HL-60/S4 treated with phorbol 12-myristate 13-acetate at 8.2 ng/mL for 4 days and 3 days (cell line): ENCODE measurements at regions not wholly inside any gene's neighbourhood (a gene's known extent, or its start where the extent isn't known, plus 50 kb on each side); places are given as distances from the start of the nearest gene placed in this dataset.

Source experiments
- in situ Hi-C: fragments of 300-500 bp; cut with MboI; formaldehyde crosslinking; loops from 2 replicates; pipeline ENCODE4 v1.15.0; 2022; ENCODE audit warnings: low sequenced_read_pairs

DNA sequence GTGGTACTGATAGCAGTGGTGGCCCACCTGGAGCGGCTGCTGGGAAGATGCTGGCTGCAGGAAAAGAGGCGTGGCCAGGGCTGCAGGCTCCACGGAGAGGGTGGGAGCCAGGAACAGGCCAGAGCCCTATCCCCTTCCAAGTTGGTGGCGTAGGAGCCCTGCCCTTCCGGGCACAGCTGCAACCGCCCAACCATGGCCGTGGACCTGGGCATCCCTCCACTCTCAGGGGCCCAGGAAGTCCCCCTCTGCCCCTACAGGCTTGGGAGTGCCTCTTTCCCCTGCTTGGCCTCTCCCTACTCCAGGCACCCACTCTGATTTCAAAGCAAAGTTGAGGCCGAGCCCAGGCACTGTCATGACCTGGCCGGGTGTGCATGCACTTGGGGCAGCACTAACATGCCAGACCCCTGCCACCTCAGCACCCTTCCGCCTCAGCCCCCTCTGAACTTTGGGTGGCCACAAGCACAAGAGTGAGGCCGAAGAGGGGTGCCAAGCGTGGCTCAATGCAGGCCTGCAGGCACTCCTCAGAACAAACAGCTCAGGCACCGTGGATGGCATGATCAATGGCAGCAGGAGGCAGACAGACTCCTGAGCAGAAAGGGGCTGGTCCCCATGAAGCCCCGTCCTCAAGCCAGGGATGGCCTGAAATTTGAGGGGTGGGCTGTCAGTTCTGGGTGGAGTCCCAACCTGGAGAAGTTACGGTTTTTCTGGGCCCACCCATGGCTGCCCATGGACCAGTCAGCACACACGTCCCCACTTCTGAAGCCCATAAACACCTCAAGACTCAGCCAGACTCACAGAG lies 164.9 kb upstream of the PRNP start:
- in situ Hi-C loops: no loop called here

DNA sequence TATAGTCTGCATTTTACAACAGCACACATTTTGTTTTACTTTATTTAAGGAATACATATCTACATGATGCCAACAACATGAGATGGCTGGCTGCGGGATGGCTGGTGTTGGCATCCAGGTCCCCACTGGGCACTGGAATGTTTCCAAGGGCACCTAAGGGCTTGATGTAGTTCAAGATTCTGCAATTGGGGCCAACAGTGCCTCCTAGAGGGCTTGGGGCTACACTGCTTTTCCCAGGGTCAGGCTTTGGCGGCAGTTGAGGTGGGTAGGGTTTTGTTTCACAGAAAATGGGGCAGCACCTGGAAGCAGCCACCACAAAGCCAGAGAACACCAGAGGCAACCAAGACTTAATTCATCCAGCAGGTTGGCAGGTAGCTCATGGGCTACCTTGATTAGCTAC lies 166.7 kb upstream of the PRNP start:
- in situ Hi-C loops: no loop called here

DNA sequence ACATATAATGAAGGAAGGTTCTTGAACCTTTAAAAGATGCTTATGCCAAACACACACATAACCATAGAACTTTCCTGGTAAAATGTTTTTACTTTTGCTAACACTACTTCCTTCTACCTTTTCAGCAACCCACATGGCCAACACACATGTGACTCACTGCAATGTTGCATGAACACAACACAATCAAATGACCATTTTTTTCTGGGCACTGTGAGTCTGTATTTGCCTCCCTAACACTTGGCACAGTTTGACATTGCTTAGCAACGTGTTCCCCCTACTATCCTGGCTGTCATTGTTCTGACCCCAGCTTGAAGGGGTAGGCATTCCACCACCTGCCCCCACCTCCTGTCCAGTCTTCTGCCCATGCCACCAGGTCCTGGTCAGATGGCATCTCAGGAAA lies 169.4 kb upstream of the PRNP start:
- in situ Hi-C loops: no loop called here

DNA sequence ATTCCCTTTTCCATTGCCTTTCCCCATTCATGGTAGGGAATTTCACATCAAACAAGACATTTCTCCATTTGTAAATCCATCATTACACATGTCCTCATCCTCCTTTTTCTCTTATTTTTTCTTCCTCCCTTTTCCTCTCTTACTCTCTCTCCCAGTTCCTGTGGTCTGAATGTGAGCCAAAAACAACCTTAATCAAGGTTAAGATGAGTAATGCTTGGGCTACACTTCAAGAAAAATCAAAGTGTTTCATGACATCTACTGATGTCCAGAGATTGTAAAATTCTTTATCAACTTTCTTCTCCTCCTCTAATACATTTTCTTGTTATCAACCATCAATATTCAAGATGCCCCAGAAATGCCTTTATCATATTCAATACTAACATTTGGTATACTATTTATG lies 172.5 kb upstream of the PRNP start:
- in situ Hi-C loops: no loop called here

DNA sequence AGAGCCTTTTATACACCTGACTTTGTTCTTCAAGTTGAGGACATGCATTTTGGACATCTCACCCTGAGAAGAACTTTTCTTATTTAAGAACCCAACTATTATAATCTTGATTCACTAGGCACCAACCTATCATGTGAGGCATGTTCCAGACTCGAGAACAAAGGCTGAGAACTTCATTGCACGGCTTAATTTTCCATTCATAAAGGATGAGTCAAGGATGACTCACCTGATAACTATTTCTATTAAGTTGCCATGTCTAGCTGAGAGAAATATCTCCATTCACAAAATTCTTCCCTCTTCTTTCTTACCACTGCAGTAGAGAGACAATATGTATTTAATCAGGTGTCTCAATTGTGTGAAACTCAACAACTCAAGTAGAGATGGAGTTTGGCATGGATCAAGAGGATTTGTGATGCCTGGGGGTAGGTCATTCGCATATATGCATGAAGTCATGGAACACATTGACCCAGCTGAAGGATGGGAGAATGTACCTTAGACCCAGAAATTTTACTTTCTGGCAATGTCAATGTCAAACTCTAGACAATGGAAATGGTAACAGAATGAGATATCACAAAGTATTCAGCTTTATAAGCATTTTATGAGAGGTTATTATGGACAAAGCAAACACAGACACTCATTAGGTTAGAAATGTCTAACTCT lies 173.2 kb upstream of the PRNP start:
- in situ Hi-C loops: no loop called here

DNA sequence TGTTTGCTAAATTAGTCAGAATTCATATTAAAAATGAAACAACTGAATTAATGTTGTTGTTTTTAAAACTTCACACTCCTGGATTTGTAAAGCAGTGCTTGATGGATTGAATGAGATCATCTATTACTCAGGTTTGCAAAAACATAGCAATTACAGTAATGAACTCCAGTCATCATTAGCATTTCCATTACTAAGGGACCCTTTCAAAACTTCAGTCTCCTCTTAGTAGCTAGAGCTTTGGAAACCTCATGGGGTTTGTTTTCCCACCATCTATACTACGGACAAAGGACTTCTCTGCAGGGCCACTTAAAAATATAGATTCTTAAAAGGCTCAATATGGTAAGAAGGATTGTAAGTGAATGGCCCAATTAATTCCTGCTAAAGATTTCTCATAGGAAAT lies 174.5 kb upstream of the PRNP start:
- in situ Hi-C loops: no loop called here

DNA sequence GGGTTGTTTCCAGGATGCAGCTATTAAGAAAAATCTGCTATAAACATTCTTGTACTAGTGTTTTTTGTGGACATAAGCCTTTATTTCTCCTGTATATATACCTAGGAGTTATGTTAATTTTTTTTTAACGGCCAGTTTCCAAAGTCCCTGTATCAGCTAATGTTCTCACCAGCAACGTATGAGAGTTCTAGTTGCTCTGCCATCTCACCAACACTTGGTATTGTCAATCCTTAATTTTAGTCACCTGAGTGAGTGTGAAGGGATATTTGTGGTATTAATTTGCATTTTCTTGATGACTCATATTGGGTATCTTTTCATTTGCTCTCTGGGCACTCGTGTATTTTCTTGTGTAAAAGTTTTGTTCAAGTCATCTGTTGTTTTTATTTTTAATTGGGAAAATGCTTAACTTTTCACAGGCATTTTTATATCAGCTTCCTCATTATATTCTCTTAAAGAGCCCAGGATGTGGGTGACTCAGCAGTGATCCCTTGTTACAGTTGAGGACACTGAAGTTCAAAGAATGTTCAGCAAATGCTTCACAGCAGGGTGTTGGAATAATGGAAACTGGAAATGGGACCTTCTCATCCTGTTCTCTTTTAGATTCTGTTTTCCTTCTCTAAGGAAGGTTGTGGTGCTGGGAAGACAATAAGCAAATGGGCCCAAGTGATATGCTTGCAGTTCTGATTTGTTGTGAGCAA lies 176.3 kb upstream of the PRNP start:
- in situ Hi-C loops: no loop called here

DNA sequence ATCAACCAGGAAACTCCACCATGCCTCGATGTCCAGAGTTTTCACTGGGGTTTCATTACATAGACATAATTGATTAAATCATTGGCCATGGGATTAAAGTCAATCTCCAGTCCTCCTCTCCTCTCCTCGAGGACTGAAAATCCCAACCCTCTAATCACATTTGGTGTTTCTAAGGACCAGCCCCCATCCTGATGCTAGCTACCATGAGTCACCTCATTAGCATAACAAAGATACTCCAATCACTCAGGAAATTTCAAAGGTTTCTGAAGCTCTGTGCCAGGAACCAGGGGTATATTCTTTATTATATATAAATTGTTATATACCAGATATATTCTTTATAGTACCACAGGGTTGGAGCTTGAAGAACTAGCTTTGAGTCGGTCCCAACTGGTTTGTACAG lies 177.5 kb upstream of the PRNP start:
- in situ Hi-C loops: no loop called here

DNA sequence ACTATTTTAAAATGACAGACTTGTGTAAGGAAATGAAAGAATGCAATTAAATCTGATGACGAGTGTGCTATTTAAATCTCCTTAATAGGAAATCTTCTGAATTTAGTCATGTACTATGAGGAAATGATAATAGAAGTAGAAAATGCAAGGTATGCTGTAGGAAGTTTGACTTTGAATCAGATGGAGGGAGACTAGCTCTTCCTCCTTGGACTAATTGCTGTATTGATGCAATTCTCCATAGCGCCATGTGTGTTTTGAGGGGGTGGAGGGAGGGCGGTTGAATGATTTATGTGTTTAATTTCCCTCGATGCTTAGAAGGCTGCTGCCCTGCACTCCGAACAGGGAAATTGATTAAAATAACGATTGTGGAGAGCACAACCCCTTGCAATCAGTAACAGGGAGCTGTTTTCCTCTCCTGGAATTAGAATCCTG lies 179.0 kb upstream of the PRNP start:
- in situ Hi-C loops: no loop called here

DNA sequence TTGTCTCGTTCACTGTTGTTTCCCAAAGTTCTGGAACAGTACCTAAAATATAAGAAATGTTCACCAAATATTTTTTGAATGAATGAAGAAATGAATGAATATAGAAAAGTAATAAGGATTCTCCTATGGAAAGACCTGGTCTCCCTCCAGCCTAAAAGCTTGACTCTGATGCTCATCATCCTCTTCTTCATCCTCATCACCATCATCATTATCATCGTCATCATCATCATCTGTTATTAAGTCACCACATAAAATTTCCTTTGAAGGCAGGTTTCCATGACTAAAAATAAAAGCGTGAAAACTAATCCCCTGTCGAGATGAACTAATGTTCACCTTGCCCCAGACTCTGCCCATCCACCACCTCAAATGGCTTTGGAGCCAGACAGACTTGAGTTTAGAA lies 181.4 kb upstream of the PRNP start:
- in situ Hi-C loops: no loop called here

DNA sequence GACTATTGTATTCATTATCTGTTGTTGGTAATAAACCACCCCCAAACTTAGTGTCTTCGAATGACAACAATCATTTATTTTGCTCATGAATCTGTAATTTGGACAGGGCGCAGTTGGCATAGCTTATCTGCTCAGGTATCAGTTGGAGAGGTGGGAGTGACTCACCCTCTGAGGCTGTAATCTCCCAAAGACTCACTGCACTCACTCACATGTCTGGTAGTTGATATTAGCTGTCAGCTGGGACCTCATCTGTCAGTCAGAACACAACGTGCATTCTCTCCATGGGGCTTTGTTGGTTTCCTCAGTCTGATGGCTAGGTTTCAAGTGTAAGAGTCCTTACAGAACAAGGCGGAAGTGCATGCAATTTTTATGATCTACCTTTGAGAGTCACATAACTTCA lies 183.5 kb upstream of the PRNP start:
- in situ Hi-C loops: no loop called here

DNA sequence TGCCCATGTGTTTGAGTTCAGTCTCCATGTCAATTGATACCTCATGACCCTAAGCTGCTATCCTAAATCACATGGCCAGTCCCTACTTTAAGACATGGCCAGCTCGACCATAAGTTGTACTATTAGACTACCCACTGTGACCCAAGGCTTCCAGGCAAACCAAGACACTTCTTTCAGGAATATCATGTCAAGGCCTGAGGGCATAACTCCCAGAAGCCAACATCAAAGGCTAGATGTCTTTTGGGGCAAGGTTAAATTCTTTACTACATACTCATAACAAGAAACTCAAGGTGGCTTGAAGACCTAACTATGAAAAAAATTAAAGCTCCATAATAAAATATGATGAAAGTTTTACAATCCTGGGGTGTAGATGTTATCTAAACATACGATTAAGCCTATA lies 192.9 kb upstream of the PRNP start:
- in situ Hi-C loops: no loop called here

DNA sequence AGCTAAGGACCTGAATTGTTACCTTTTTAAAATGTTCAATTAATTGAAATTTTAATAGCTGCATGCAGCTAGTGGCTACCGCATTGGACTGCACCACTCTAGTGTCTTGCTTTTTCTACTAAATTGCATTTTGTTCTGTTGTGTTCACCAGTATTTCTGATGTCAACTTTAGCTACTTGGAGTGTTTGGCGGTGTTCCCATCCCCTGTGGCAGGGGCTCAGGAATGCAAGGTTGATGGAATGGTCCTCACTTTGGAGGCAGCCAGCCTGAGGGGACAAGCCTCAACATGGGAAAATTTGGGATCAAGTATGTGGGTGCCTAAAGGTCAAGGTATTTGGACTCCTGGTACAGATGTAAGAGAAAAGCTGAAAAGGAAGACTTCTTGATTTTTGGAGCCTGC lies 194.6 kb upstream of the PRNP start:
- in situ Hi-C loops: no loop called here

DNA sequence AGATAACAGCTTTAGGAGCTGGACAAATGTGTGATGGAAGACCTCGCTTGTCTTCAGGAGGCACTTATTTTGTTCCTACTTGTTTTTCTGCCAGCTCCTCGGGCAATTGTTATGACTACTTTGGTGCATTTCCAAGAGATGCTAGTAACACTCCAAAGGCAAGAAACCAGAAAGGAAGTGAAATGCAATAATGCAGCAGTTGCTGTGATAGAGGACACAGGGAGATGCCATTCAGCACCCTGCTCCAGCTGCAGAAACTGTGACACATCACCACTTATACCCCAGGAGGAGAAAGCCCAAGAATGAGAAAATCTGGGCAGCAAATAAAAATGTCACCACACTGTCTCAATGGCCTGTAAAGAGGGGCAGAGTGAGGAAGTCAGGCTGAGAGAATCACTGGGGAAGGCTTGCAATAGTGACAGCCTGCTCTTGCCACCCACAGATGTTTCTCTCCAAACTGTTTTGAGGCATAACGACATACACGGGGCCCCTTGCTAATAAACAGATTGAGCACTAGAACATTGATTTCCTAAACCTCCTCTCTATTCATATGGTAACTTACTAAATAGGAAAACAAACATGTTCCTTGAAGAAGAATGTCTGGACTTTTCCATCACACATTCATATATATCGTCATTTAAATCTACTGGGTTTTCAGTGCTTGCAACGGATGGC lies 195.5 kb upstream of the PRNP start:
- in situ Hi-C loops: no loop called here

DNA sequence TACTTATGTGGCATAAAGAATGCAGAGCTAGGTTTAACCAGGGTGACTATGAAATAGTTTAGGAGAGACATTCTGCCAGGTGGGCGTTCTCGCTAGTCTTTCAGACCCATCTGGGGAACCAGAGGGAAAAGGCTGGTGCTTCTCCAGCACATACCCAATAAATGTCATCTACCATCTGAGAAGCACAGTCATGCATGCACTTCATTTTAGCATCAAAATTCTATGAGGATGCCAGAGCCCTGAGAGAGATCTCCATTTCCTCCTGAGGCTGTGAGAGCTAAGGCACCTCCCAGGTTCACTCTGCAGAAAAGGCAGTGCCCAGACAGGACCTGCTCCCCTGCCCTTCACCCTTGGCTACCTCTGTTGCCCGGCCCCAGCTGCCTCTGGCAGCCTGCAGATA lies 196.2 kb upstream of the PRNP start:
- in situ Hi-C loops: no loop called here

DNA sequence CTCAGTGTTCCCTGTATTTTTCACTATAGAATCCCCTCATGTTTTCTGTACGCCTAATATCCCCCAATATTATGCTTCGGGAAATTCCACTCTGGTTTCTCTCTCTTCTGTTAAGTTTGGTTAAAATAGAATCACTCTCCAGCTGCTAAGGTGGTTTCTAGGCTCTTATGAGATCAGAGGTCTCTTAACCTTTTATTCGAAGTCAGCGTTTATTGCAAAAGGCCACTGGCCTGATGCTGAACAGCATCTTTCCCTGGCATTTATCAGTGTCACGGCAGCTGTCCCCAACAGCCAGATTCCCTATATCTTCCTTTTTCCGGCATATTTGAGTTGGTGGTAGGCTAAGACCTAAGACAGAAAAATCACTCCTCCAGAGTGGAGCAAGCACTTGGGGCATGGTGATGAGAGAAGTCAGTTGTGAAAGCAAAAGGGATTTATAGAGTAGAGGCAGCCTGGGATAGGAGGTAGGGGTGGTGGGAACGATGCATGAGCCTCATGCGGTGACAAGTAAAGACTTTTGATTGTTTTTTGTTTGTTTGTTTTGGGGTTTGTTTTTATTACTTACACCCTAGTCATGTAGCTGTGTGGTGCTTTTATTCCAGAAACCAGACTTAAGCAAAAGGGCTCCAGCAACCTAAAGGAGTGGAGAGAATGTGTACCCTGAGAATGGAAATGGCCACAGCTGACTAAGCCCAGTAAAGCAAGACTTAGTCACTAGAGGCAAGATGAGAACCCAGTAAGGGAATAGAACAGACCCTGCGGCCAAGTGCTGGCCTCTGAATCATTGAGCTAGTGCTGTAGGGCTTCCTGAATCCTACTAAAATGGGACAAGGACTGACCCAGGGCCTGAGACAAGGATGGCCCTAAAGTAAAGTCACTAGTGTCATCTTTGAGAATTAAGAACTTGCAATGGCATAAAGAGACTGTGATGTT lies 197.6 kb upstream of the PRNP start:
- in situ Hi-C loops: no loop called here

DNA sequence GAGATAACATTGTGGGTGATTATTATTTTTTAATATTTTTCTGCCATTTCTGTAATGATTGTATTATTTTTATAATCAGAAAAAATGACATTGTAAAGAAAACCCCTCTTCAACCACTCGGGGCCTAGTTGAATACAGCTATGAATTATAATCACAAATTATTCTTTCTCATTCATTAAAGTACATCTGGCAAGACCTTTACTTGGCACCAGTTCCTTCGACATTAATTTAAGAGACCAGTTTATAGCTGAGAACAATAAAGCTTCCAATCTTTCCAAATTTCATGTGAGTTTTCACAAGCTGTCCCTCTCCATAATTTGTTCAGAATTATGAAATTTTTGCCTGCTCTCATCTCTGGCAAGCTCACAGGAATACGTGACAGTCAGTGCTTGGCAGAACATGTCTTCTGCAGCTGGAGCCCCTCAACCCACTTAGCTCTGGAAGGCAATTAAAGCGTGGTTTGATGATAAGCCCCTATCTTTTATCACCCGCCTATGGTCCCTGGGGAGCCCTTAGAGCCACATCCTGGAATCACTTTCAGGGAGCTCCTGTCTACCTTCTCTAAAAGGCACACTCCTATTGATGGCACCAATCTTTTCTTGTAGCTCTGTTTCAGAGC lies 201.8 kb upstream of the PRNP start:
- in situ Hi-C loops: no loop called here

DNA sequence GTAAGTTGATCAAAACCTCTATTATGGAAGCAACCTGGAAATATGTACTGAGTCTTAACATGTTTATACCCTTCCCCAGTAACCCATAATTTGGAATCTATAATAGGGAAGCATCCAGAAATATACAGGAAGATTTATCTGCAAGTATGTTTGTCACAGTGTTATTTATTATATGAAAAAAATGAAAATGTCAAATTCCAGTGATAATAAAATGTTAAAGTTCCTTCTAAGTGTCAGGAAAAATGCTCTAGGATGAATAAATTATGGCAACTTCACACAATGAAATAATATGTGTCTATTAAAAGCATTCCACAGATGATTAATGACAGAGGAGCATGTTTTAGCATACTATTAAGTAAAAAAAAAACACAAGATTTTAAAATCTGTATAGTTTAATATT lies 202.3 kb upstream of the PRNP start:
- in situ Hi-C loops: no loop called here

DNA sequence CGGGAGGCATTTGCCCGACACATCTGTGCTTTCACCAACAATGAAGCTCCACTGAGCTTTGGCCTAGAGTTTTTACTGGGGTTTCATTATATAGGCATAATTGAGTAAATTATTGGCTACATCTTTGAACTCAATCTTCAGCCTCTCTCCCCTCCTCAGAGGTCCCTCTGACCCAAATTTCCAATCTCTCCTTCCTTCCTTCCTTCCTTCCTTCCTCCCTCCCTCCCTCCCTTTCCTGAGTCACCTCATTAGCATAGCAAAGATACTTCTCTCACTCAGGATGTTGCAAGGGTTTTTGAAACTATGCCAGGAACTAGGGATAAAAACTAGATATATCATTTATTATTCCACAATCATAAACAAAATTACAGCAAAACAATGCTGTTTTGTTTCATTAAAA lies 202.8 kb upstream of the PRNP start:
- in situ Hi-C loops: no loop called here

DNA sequence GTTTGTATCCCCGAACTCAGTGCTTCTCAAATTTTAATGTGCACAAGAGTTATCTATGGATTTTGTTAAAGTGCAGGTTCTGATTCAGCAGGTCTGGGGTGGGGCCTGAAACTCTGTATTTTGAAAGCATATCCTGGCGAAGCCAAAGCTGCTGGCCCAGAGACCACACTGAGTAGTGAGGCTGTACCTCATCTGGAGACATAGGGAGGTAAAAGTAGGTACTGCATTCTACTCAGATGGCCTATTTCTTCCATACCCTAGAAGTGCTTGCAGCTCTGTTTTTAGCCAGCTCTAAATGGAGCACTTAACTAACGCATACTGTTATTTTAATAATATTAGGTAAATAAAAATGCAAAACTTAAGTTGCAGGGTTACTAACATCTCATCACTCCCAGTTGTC lies 206.2 kb upstream of the PRNP start:
- in situ Hi-C loops: no loop called here
